HepG2 (cell line): ENCODE measurements at regions not wholly inside any gene's neighbourhood (a gene's known extent, or its start where the extent isn't known, plus 50 kb on each side); places are given as distances from the start of the nearest gene placed in this dataset.

ENCODE experiments used
- ATAC-seq: fragments of 200-7000 bp; cut with Tn5 transposase; 3 replicates; pipeline ENCODE4 v1.9.1; 2020; ENCODE audit warnings: mild to moderate bottlenecking, moderate library complexity
- BruUV-seq: library from RNA; stranded (reverse); fragments of 400-500 nt; replicated peaks from 2 replicates; lab custom pipeline; 2021; lab: Mats Ljungman, UMichigan
- CTCF ChIA-PET: fragments of 300-600 bp; formaldehyde crosslinking; extraction: SDS; loops from one replicate; lab custom pipeline; 2021; ENCODE audit warnings: low total read pairs, inconsistent platforms, low intra/inter-chr PET ratio; lab: Yijun Ruan, JAX
- POLR2A ChIA-PET: fragments of 350-600 bp; sonication (Branson Sonifier 250); formaldehyde crosslinking; loops from one replicate; lab custom pipeline; 2020; ENCODE audit warnings: antibody characterized with exemption, inconsistent platforms; lab: Yijun Ruan, JAX
- DNase-seq: peaks from one replicate; pipeline ENCODE4 v3.0.0-alpha.2; 2015; ENCODE audit warnings: low spot score
- FAIRE-seq: peaks from 3 replicates; lab custom pipeline; 2011; peaks lifted over from hg19 to GRCh38; lab: Jason Lieb, UNC
- H2AFZ ChIP-seq: one replicate; pipeline ENCODE4 v1.6.1; 2011; ENCODE audit warnings: low read length, inconsistent platforms
- H3K27ac ChIP-seq: fragments of 300-600 bp; 3 replicates; pipeline ENCODE4 v1.8.0; 2011; ENCODE audit warnings: mixed run types, mild to moderate bottlenecking, mixed read lengths, low read length, inconsistent platforms; ENCODE audit not compliant: insufficient read depth; ENCODE audit errors: extremely low read length
- H3K27me3 ChIP-seq, 2 experiments: fragments of 200-600 bp in 1 of 2; 2 replicates in 1 of 2; 3 replicates in 1 of 2; pipeline versions ENCODE4 v1.6.0 to v1.8.0; 2011; ENCODE audit warnings: low read length in 2 of 2, mild to moderate bottlenecking in 2 of 2, moderate library complexity in 2 of 2, inconsistent platforms in 1 of 2; ENCODE audit not compliant: insufficient read depth in 2 of 2, control insufficient read depth in 1 of 2
- H3K36me3 ChIP-seq, 2 experiments: fragments of 200-600 bp in 1 of 2; replicated peaks in 1 of 2; 2 replicates in 1 of 2; 3 replicates in 1 of 2; pipeline versions ENCODE4 v1.5.1 to v1.8.0; 2011; ENCODE audit warnings: low read length in 2 of 2, inconsistent platforms in 1 of 2; ENCODE audit not compliant: insufficient read depth in 2 of 2, control insufficient read depth in 1 of 2
- H3K4me1 ChIP-seq: 2 replicates; pipeline ENCODE4 v1.5.1; 2012; ENCODE audit warnings: low read length, inconsistent platforms; ENCODE audit not compliant: insufficient read depth
- H3K4me2 ChIP-seq: 2 replicates; pipeline ENCODE4 v1.6.0; 2011; ENCODE audit warnings: low read depth, low read length, inconsistent platforms
- H3K4me3 ChIP-seq, 3 experiments: fragments of 200-600 bp in 1 of 3; sonication (generic), shearing (Covaris generic) in 1 of 3; replicated peaks in 1 of 3; 2 replicates each; pipeline ENCODE4 v1.5.1; 2011 to 2016; ENCODE audit warnings: low read length in 3 of 3, inconsistent platforms in 2 of 3, low read depth in 2 of 3, mild to moderate bottlenecking in 2 of 3, control low read depth in 1 of 3, mixed read lengths in 1 of 3; ENCODE audit not compliant: insufficient read depth in 1 of 3
- H3K79me2 ChIP-seq: one replicate; pipeline ENCODE4 v1.6.1; 2011; ENCODE audit warnings: low read length, inconsistent platforms; ENCODE audit not compliant: insufficient read depth
- H3K9ac ChIP-seq: 2 replicates; pipeline ENCODE4 v1.6.0; 2011; ENCODE audit warnings: mild to moderate bottlenecking, low read depth, low read length, inconsistent platforms; ENCODE audit not compliant: insufficient read depth
- H3K9me3 ChIP-seq: 2 replicates; pipeline ENCODE4 v1.5.1; 2012; ENCODE audit warnings: mild to moderate bottlenecking, low read length
- H4K20me1 ChIP-seq: 2 replicates; pipeline ENCODE4 v1.6.0; 2011; ENCODE audit warnings: inconsistent platforms, mild to moderate bottlenecking, low read length, moderate library complexity; ENCODE audit not compliant: insufficient read depth
- IRF2 ChIP-seq: IDR thresholded peaks from 2 replicates; pipeline ENCODE4 v1.6.1; 2018; ENCODE audit warnings: missing genetic modification reagents, missing compliant biosample characterization
- MXD1 ChIP-seq: sonication (generic); formaldehyde crosslinking; IDR thresholded peaks from 2 replicates; pipeline ENCODE4 v1.4.0; 2020; ENCODE audit warnings: mild to moderate bottlenecking, missing genetic modification reagents
- POGK ChIP-seq: sonication (generic); formaldehyde crosslinking; conservative IDR thresholded peaks from 2 replicates; pipeline ENCODE4 v1.8.0; 2022; ENCODE audit warnings: mild to moderate bottlenecking, moderate library complexity, missing genetic modification reagents
- XRCC5 ChIP-seq: fragments of 200-400 bp; formaldehyde crosslinking; optimal IDR thresholded peaks from 2 replicates; pipeline ENCODE3; 2017; ENCODE audit warnings: mild to moderate bottlenecking, low read length
- ZBTB40 ChIP-seq, 2 experiments: fragments of 450-650 bp in 1 of 2; sonication (generic) in 1 of 2; formaldehyde crosslinking in 1 of 2; IDR thresholded peaks; 2 replicates each; pipeline versions ENCODE4 v1.6.1 to v1.8.0; 2016 to 2022; ENCODE audit warnings: antibody characterized with exemption in 1 of 2, mild to moderate bottlenecking in 1 of 2, missing genetic modification reagents in 1 of 2
- ZNF124 ChIP-seq: sonication (generic); formaldehyde crosslinking; IDR thresholded peaks from 2 replicates; pipeline ENCODE4 v1.4.0; 2020; ENCODE audit warnings: missing genetic modification reagents
- ZNF331 ChIP-seq: sonication (generic); formaldehyde crosslinking; IDR thresholded peaks from 2 replicates; pipeline ENCODE4 v1.4.0; 2020; ENCODE audit warnings: missing genetic modification reagents
- ZNF580 ChIP-seq: IDR thresholded peaks from 2 replicates; pipeline ENCODE4 v1.6.1; 2016; ENCODE audit warnings: low read depth, borderline replicate concordance
- WGBS: methylation state at CpG from one replicate; pipeline ENCODE4 v1.1.6; 2017; ENCODE audit warnings: low lambda C conversion rate; 5-methylcytosine and 5-hydroxymethylcytosine counted together
- in situ Hi-C: cut with HindIII; loops from 2 replicates; pipeline ENCODE4 v1.10.0; 2017; ENCODE audit warnings: low pct_unique_long_range_greater_than_20kb; ENCODE audit not compliant: extremely low pct_ligation_motif_present
- intact Hi-C: fragments of 100-400 bp; cut with micrococcal nuclease; formaldehyde crosslinking; loops from one replicate; pipeline ENCODE4 v1.10.0; 2022; ENCODE audit not compliant: unreplicated experiment

- Histone ChIP-seq H3K4me1 (no peaks in the 10 kb centered on the region), H3K79me2 (no peaks in the 10 kb centered on the region), H3K4me3 (no peak overlapping the region), H3K4me2 (no peak overlapping the region), H3K27ac (no peak overlapping the region), H3K27me3 (no peaks in the 10 kb centered on the region), H4K20me1 (no peaks in the 10 kb centered on the region), H3K9me3 (peaks cover 80% of the 10 kb centered on the region), H2AFZ (no peak overlapping the region), H3K9ac (no peak overlapping the region), H3K36me3 (no peaks in the 10 kb centered on the region)
- no peak for TF ChIP-seq ZNF331 (CRISPR knock-in tag)
- TF ChIP-seq MXD1, result no peak
- TF ChIP-seq ZBTB40 (IDR thresholded peaks at IDR 0.05), result no peak
- TF ChIP-seq ZBTB40 (CRISPR knock-in tag; IDR thresholded peaks at IDR 0.05), result no peak
- TF ChIP-seq XRCC5, result no peak
- no peak for TF ChIP-seq POGK (CRISPR knock-in tag)
- TF ChIP-seq IRF2 (CRISPR knock-in tag), result no peak
- no peak for TF ChIP-seq ZNF124
- TF ChIP-seq ZNF580 (CRISPR knock-in tag), result no peak
- in situ Hi-C loops (no loop called here), intact Hi-C loops (no loop called here)
- 38% methylated on average over 3 of the region's 3 CpGs for WGBS
- no TSS peak for BruUV-seq
- no peak for DNase-seq
- ChIA-PET POLR2A (no interaction called here), CTCF (no interaction called here)
- FAIRE-seq, result no peak
- no peak for ATAC-seq
Measured at GRCh38 chr7:145700488-145700887, 416.1 kb upstream of the CNTNAP2 start.
